K562 (cell line): ENCODE measurements at regions not wholly inside any gene's neighbourhood (a gene's known extent, or its start where the extent isn't known, plus 50 kb on each side); places are given as distances from the start of the nearest gene placed in this dataset.

Experiments used
- EGR1 ChIP-seq: fragments of 450-650 bp; conservative IDR thresholded peaks from 2 replicates; pipeline ENCODE4 v1.6.1; 2017; ENCODE audit warnings: mild to moderate bottlenecking
- HIVEP1 ChIP-seq: fragments of 250-450 bp; sonication (Bioruptor Pico); IDR thresholded peaks from 2 replicates; pipeline ENCODE4 v1.4.0; 2020; ENCODE audit warnings: mild to moderate bottlenecking
- PHF20 ChIP-seq: fragments of 450-650 bp; IDR thresholded peaks from 2 replicates; pipeline ENCODE4 v1.6.1; 2018; ENCODE audit not compliant: partially characterized antibody
- POLR2A ChIP-seq: fragments of 450-650 bp; conservative IDR thresholded peaks from 2 replicates; pipeline ENCODE4 v1.6.1; 2016
- RAD21 ChIP-seq, 2 experiments: fragments of 250-450 bp in 1 of 2; fragments of 450-650 bp in 1 of 2; sonication (Bioruptor Pico) in 1 of 2; formaldehyde crosslinking in 1 of 2; IDR thresholded peaks in 1 of 2; conservative IDR thresholded peaks in 1 of 2; 2 replicates each; pipeline versions ENCODE4 v1.4.0 to v1.8.0; 2020 to 2022; ENCODE audit warnings: mild to moderate bottlenecking in 2 of 2, moderate library complexity in 1 of 2
- RBM34 ChIP-seq: fragments of 200-400 bp; formaldehyde crosslinking; IDR thresholded peaks from 2 replicates; pipeline ENCODE4 v1.6.1; 2018; ENCODE audit warnings: low read length, borderline replicate concordance; ENCODE audit not compliant: insufficient read depth
- SP1 ChIP-seq: sonication (generic); formaldehyde crosslinking; IDR thresholded peaks from 2 replicates; pipeline ENCODE4 v1.8.1; 2022; ENCODE audit warnings: mild to moderate bottlenecking, missing genetic modification reagents
- TCF7L2 ChIP-seq: fragments of 150-350 bp; IDR thresholded peaks from 2 replicates; pipeline ENCODE4 v1.6.1; 2016; ENCODE audit warnings: low read depth, mild to moderate bottlenecking, low read length, moderate library complexity
- ZNF253 ChIP-seq: fragments of 250-450 bp; sonication (Bioruptor Pico); conservative IDR thresholded peaks from 2 replicates; pipeline ENCODE4 v1.6.1; 2021; ENCODE audit warnings: mild to moderate bottlenecking
- TF ChIP-seq, protein P1 (sequence below), 3 experiments: IDR thresholded peaks in 2 of 3; conservative IDR thresholded peaks in 1 of 3; 2 replicates each; pipeline ENCODE4 v1.5.1; 2011 to 2012; ENCODE audit warnings: low read length in 3 of 3, mild to moderate bottlenecking in 3 of 3, control low read depth in 2 of 3, improper control_type of control experiment in 1 of 3, inconsistent platforms in 1 of 3, low read depth in 1 of 3, mixed read lengths in 1 of 3, moderate library complexity in 1 of 3; ENCODE audit not compliant: insufficient read depth in 2 of 3
- TF ChIP-seq, protein P2 (sequence below): IDR thresholded peaks from 3 replicates; pipeline ENCODE4 v1.6.1; 2011; ENCODE audit warnings: borderline replicate concordance, mild to moderate bottlenecking; ENCODE audit not compliant: insufficient read length, insufficient read depth
- TF ChIP-seq, protein P3 (sequence below): fragments of 450-650 bp; formaldehyde crosslinking; IDR thresholded peaks from 2 replicates; pipeline ENCODE4 v1.4.0; 2022; ENCODE audit warnings: missing genetic modification characterization

DNA sequence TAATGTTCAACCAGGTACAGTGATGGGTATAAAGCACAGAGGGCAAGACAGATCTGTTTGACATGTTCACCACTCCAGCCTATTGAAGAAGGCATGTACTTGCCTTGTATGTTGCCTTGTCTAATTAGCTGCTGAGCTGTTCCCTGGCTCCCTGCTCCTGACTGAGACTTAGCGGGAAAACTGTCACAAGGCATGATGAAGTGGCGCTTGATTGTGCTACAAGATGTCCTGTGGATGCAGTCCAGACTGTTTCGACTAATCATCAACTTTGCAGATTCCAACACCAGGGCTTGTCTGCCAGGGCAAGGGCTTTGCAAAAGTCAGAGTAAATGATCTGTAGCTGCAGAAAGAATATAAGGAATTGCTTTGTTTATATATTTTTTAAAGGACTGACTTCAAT, 136.2 kb upstream of the NRBF2 start:
- TF ChIP-seq RBM34 (no peak), POLR2A (no peak), ZNF253 (no peak), PHF20 (no peak), SP1 (no peak), EGR1 (no peak), RAD21 (CRISPR knock-in tag; conservative IDR thresholded peaks at IDR 0.05 in 1 of 2, IDR thresholded peaks at IDR 0.05 in 1 of 2) (no peak), HIVEP1 (CRISPR knock-in tag) (no peak), TCF7L2 (no peak)
- TF ChIP-seq, protein P1, sequence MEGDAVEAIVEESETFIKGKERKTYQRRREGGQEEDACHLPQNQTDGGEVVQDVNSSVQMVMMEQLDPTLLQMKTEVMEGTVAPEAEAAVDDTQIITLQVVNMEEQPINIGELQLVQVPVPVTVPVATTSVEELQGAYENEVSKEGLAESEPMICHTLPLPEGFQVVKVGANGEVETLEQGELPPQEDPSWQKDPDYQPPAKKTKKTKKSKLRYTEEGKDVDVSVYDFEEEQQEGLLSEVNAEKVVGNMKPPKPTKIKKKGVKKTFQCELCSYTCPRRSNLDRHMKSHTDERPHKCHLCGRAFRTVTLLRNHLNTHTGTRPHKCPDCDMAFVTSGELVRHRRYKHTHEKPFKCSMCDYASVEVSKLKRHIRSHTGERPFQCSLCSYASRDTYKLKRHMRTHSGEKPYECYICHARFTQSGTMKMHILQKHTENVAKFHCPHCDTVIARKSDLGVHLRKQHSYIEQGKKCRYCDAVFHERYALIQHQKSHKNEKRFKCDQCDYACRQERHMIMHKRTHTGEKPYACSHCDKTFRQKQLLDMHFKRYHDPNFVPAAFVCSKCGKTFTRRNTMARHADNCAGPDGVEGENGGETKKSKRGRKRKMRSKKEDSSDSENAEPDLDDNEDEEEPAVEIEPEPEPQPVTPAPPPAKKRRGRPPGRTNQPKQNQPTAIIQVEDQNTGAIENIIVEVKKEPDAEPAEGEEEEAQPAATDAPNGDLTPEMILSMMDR (IDR thresholded peaks at IDR 0.05 in 2 of 3, conservative IDR thresholded peaks at IDR 0.05 in 1 of 3; ENCODE audit: insufficient read depth in 2 of 3, low read depth in 1 of 3, low read length in 3 of 3), result no peak
- TF ChIP-seq, protein P2, sequence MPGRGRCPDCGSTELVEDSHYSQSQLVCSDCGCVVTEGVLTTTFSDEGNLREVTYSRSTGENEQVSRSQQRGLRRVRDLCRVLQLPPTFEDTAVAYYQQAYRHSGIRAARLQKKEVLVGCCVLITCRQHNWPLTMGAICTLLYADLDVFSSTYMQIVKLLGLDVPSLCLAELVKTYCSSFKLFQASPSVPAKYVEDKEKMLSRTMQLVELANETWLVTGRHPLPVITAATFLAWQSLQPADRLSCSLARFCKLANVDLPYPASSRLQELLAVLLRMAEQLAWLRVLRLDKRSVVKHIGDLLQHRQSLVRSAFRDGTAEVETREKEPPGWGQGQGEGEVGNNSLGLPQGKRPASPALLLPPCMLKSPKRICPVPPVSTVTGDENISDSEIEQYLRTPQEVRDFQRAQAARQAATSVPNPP, result no peak
- TF ChIP-seq, protein P3, sequence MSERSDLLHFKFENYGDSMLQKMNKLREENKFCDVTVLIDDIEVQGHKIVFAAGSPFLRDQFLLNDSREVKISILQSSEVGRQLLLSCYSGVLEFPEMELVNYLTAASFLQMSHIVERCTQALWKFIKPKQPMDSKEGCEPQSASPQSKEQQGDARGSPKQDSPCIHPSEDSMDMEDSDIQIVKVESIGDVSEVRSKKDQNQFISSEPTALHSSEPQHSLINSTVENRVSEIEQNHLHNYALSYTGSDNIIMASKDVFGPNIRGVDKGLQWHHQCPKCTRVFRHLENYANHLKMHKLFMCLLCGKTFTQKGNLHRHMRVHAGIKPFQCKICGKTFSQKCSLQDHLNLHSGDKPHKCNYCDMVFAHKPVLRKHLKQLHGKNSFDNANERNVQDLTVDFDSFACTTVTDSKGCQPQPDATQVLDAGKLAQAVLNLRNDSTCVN (CRISPR knock-in tag), result no peak
